ENCODE measurements at regions not wholly inside any gene's neighbourhood (a gene's known extent, or its start where the extent isn't known, plus 50 kb on each side); places are given as distances from the start of the nearest gene placed in this dataset.

DNA sequence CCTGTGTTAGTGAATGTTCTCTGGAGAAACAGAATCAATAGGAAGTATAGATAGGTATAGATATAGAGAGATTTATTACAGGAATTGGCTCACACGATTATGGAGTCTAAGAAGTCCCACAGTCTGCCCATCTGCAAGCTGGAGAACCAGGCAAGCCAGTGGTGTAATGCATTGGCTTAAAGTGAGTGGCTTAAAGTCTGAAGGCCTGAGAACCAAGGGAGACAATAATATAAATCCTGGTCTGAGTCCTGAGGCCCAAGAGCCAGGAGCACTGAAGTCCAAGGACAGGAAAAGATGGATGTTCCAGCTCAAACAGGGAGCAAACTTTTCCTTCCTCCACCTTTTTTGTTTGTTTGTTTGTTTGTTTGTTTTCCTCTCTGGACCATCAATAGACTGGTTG lies 131.2 kb upstream of the LRFN2 start:
- TF ChIP-seq, protein P1, sequence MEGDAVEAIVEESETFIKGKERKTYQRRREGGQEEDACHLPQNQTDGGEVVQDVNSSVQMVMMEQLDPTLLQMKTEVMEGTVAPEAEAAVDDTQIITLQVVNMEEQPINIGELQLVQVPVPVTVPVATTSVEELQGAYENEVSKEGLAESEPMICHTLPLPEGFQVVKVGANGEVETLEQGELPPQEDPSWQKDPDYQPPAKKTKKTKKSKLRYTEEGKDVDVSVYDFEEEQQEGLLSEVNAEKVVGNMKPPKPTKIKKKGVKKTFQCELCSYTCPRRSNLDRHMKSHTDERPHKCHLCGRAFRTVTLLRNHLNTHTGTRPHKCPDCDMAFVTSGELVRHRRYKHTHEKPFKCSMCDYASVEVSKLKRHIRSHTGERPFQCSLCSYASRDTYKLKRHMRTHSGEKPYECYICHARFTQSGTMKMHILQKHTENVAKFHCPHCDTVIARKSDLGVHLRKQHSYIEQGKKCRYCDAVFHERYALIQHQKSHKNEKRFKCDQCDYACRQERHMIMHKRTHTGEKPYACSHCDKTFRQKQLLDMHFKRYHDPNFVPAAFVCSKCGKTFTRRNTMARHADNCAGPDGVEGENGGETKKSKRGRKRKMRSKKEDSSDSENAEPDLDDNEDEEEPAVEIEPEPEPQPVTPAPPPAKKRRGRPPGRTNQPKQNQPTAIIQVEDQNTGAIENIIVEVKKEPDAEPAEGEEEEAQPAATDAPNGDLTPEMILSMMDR (conservative IDR thresholded peaks at IDR 0.05 in 1 of 2, IDR thresholded peaks at IDR 0.05 in 1 of 2; ENCODE audit: extremely low read depth in 1 of 2, insufficient read depth in 1 of 2, low read depth in 1 of 2, low read length in 2 of 2), result no peak
- no peak for TF ChIP-seq EZH2 (IDR thresholded peaks at IDR 0.05; ENCODE audit: borderline replicate concordance, low read length)

Data from mammary epithelial cell (primary cell).